Head of caudate nucleus (tissue), 42 donors: ENCODE measurements at regions not wholly inside any gene's neighbourhood (a gene's known extent, or its start where the extent isn't known, plus 50 kb on each side); places are given as distances from the start of the nearest gene placed in this dataset.
"Not testable (repeated sequence)": the region's sequence is repeated elsewhere in the genome, so short reads cannot be mapped to it uniquely, and the experiment has no call there.

Experiments
- DNase-seq, 42 donors: peaks; one replicate each; pipeline versions ENCODE4 v3.0.0 to v3.0.0-alpha.2; 2020 to 2021; ENCODE audit warnings: mixed read lengths in 7 of 42
- intact Hi-C: fragments of 100-400 bp; cut with DNase I; formaldehyde crosslinking; loops from one replicate; pipeline ENCODE4 v1.15.0; 2022

GRCh38 chr4:147136751-147137150, 191.1 kb upstream of the TTC29 start:
- DNase-seq, result no peak
- intact Hi-C loops, result no loop called here

GRCh38 chr4:147137280-147137679, 191.6 kb upstream of the TTC29 start:
- no peak for DNase-seq
- intact Hi-C loops, result no loop called here

GRCh38 chr4:147138171-147138570, 192.5 kb upstream of the TTC29 start:
- no peak for DNase-seq
- intact Hi-C loops, result no loop called here

GRCh38 chr4:147139455-147140198, 194.0 kb upstream of the TTC29 start:
- DNase-seq, result no peak
- intact Hi-C loops, result no loop called here

- no peak for DNase-seq
- intact Hi-C loops, result no loop called here
Measured at GRCh38 chr4:147151763-147152162, 206.1 kb upstream of the TTC29 start.

GRCh38 chr4:147157860-147158701, 212.4 kb upstream of the TTC29 start:
- peak in 37 of 42 donors; percentile 11 to 56 (median 26) for DNase-seq
- intact Hi-C loops, result no loop called here

GRCh38 chr4:147160908-147161513, 215.3 kb upstream of the TTC29 start:
- DNase-seq, result peak in 25 of 42 donors; percentile 11 to 65 (median 33)
- intact Hi-C loops, result loop anchor here (5.0 kb wide), 1 partner anchor 426 kb away; no protein-coding TSS in a partner anchor

DNA sequence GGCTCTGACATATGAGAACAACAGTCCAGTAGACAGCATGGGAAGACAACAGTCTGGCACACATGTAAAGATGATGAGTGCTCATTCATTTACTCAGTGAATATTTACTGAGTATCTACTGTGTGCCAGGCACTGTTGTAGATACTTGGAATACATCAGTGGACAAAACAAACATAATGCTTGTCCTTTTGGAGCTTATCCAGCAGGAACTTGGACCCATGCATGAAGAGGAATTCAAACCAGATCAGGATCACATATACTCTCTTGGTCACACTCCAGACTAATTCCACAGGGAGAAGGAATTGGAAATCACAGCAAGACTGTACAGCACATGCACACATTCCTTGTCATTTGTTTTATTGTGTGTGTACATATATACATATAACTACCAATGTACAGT, 217.6 kb upstream of the TTC29 start:
- no peak for DNase-seq
- intact Hi-C loops, result loop anchor here (5.0 kb wide), 1 partner anchor 424 kb away; no protein-coding TSS in a partner anchor

DNA sequence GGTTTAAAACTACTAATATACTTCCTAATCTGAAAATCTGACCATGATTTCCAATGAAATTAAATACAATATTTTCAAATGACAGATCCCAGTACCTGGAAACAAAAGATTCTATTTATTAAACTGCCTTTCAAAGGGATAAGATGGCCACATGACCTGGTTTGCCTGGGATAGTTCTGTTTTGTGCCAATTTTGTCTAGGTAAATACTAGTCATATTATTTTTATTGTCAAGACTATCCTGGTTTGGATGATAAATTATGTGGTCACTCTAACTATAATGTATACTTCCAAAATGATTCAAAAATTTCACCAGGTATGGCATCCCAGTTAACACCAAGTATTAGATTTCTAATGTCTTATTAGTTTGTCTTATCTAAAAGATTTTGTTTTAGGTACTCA, 222.5 kb upstream of the TTC29 start:
- DNase-seq, intact Hi-C loops: not testable (repeated sequence)

GRCh38 chr4:147173322-147173721, 227.7 kb upstream of the TTC29 start:
- DNase-seq, result no peak
- intact Hi-C loops, result no loop called here

GRCh38 chr4:147173797-147174432, 228.3 kb upstream of the TTC29 start:
- no peak for DNase-seq

GRCh38 chr4:147174591-147174990, 228.9 kb upstream of the TTC29 start:
- no peak for DNase-seq
- intact Hi-C loops, result no loop called here

More at GRCh38 chr4:147173797-147174432, 228.3 kb upstream of the TTC29 start:
- intact Hi-C loops, result no loop called here

GRCh38 chr4:147175460-147176025, 229.9 kb upstream of the TTC29 start:
- DNase-seq, result no peak
- intact Hi-C loops, result no loop called here

- no peak for DNase-seq
- intact Hi-C loops, result no loop called here
Measured at GRCh38 chr4:147182041-147182440, 236.4 kb upstream of the TTC29 start.

DNA sequence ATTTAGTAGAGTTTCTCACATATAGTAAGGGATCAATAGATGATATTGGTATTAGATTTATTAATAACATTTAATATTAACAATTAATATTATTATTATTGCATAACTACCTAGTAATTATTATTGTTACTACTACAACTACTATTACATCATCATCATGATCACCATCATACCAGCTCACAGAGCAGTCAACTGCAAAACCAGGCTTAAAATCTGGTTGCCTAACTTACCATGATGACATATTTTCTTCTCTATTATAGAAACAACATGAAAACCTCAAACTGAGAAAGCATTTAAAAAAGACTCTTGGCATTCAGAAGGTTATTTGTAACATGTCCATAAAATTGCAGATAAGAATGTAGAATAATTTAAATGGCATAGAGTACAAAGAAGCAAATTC, 247.0 kb upstream of the TTC29 start:
- DNase-seq, result no peak
- intact Hi-C loops, result no loop called here

GRCh38 chr4:147194114-147194513, 248.4 kb upstream of the TTC29 start:
- DNase-seq, result no peak
- intact Hi-C loops, result no loop called here

DNA sequence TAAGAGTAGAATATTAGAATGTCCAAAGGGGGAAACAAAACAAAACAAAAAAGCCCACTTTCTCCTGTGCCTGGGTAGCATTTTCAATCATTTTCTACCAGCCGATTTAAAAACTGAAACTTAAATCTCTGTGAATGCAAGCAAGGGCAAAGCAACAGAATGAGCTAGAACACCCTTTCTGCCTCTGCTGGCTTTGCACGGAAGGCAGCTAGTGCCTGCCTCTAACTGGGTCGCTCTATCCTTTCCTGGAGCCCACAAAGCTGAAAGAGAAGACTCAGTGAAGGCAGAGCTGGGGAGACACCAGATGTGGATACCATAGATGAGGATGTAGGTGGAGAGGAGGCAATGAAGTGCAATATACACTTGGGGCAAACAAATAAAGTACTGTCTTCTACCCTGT, 248.9 kb upstream of the TTC29 start:
- DNase-seq, result no peak
- intact Hi-C loops, result no loop called here

GRCh38 chr4:147195386-147195785, 249.7 kb upstream of the TTC29 start:
- intact Hi-C loops, result no loop called here
- no peak for DNase-seq

GRCh38 chr4:147198411-147199051, 252.9 kb upstream of the TTC29 start:
- intact Hi-C loops, result no loop called here

More at GRCh38 chr4:147198411-147199051, 252.9 kb upstream of the TTC29 start:
- DNase-seq, result no peak
